Renal pelvis (tissue), 1 donor: ENCODE measurements at regions not wholly inside any gene's neighbourhood (a gene's known extent, or its start where the extent isn't known, plus 50 kb on each side); places are given as distances from the start of the nearest gene placed in this dataset.
"Not testable (repeated sequence)": the region's sequence is repeated elsewhere in the genome, so short reads cannot be mapped to it uniquely, and the experiment has no call there.

Experiments used
- DNase-seq: peaks from one replicate; pipeline ENCODE4 v3.0.0-alpha.2; 2013

- no peak for DNase-seq
Observed at GRCh38 chr4:148857973-148858534, 415.8 kb upstream of the NR3C2 start.

- DNase-seq: no peak
Observed at GRCh38 chr4:148857239-148857972, 415.2 kb upstream of the NR3C2 start.

- DNase-seq: no peak
Observed at GRCh38 chr4:148854203-148854602, 412.0 kb upstream of the NR3C2 start.

GRCh38 chr4:148852092-148852699, 410.0 kb upstream of the NR3C2 start:
- no peak for DNase-seq

GRCh38 chr4:148850257-148850995, 408.2 kb upstream of the NR3C2 start:
- peak; percentile 7 for DNase-seq

- no peak for DNase-seq
Observed at GRCh38 chr4:148849581-148849980, 407.4 kb upstream of the NR3C2 start.

GRCh38 chr4:148847544-148848255, 405.5 kb upstream of the NR3C2 start:
- DNase-seq: no peak

- DNase-seq: no peak
Observed at GRCh38 chr4:148845609-148846008, 403.4 kb upstream of the NR3C2 start.

- DNase-seq: no peak
Observed at GRCh38 chr4:148843625-148844024, 401.4 kb upstream of the NR3C2 start.

GRCh38 chr4:148842843-148843242, 400.6 kb upstream of the NR3C2 start:
- DNase-seq: no peak

GRCh38 chr4:148837571-148837970, 395.4 kb upstream of the NR3C2 start:
- not testable (repeated sequence) for DNase-seq

GRCh38 chr4:148834804-148835631, 392.8 kb upstream of the NR3C2 start:
- DNase-seq: peak; percentile 83

GRCh38 chr4:148831945-148832344, 389.7 kb upstream of the NR3C2 start:
- no peak for DNase-seq

GRCh38 chr4:148828291-148828690, 386.1 kb upstream of the NR3C2 start:
- DNase-seq: no peak

- DNase-seq: no peak
Observed at GRCh38 chr4:148827781-148828180, 385.6 kb upstream of the NR3C2 start.

GRCh38 chr4:148823419-148823769, 381.2 kb upstream of the NR3C2 start:
- DNase-seq: no peak

- no peak for DNase-seq
Observed at GRCh38 chr4:148822572-148823418, 380.6 kb upstream of the NR3C2 start.

GRCh38 chr4:148814030-148814429, 371.8 kb upstream of the NR3C2 start:
- DNase-seq: no peak

- DNase-seq: no peak
Observed at GRCh38 chr4:148813289-148813688, 371.1 kb upstream of the NR3C2 start.

- DNase-seq: no peak
Observed at GRCh38 chr4:148812101-148812500, 369.9 kb upstream of the NR3C2 start.
